IMR-90 (cell line): ENCODE measurements at regions not wholly inside any gene's neighbourhood (a gene's known extent, or its start where the extent isn't known, plus 50 kb on each side); places are given as distances from the start of the nearest gene placed in this dataset.

Source experiments
- ATAC-seq: fragments of 200-7000 bp; cut with Tn5 transposase; 2 replicates; pipeline ENCODE4 v1.9.1; 2020; ENCODE audit warnings: low read depth, mild to moderate bottlenecking, moderate library complexity
- BruUV-seq: library from RNA; stranded (reverse); fragments of 400-500 nt; replicated peaks from 2 replicates; lab custom pipeline; 2021; lab: Mats Ljungman, UMichigan
- CTCF ChIA-PET: fragments of 300-600 bp; formaldehyde crosslinking; extraction: SDS; loops from one replicate; lab custom pipeline; 2021; ENCODE audit warnings: antibody characterized with exemption; lab: Yijun Ruan, JAX
- POLR2A ChIA-PET: fragments of 300-600 bp; sonication (Branson Sonifier 250); formaldehyde crosslinking; loops from one replicate; lab custom pipeline; 2022; ENCODE audit warnings: antibody characterized with exemption; ENCODE audit not compliant: unreplicated experiment; lab: Charles Lee
- DNase-seq: peaks from one replicate; pipeline ENCODE4 v3.0.0; 2013
- H2AFZ ChIP-seq: replicated peaks from 2 replicates; pipeline ENCODE3; 2013; ENCODE audit warnings: low read length, mild to moderate bottlenecking; ENCODE audit not compliant: poor library complexity
- H2AK5ac ChIP-seq: 2 replicates; pipeline ENCODE4 v1.6.1; 2013; ENCODE audit warnings: low read depth, low read length, inconsistent platforms
- H2AK9ac ChIP-seq: replicated peaks from 2 replicates; pipeline ENCODE3; 2013; ENCODE audit warnings: mild to moderate bottlenecking, low read depth, low read length, moderate library complexity; ENCODE audit not compliant: poor library complexity
- H2BK120ac ChIP-seq: 2 replicates; pipeline ENCODE4 v1.6.1; 2013; ENCODE audit warnings: low read depth, low read length, inconsistent platforms
- H2BK15ac ChIP-seq: 3 replicates; pipeline ENCODE4 v1.6.1; 2013; ENCODE audit warnings: low read depth, low read length, inconsistent platforms
- H2BK20ac ChIP-seq: 2 replicates; pipeline ENCODE4 v1.6.1; 2013; ENCODE audit warnings: low read depth, mild to moderate bottlenecking, inconsistent platforms, low read length, moderate library complexity
- H2BK5ac ChIP-seq: 2 replicates; pipeline ENCODE4 v1.6.1; 2013; ENCODE audit warnings: mild to moderate bottlenecking, low read depth, low read length, inconsistent platforms; ENCODE audit not compliant: poor library complexity, severe bottlenecking
- H3K14ac ChIP-seq: replicated peaks from 2 replicates; pipeline ENCODE4 v1.6.1; 2013; ENCODE audit warnings: low read depth, low read length, inconsistent platforms
- H3K18ac ChIP-seq: 2 replicates; pipeline ENCODE4 v1.6.1; 2013; ENCODE audit warnings: low read depth, low read length, control low read depth
- H3K23ac ChIP-seq: 2 replicates; pipeline ENCODE4 v1.6.1; 2013; ENCODE audit warnings: low read depth, low read length, inconsistent platforms
- H3K27ac ChIP-seq: 2 replicates; pipeline ENCODE4 v1.5.1; 2013; ENCODE audit warnings: mild to moderate bottlenecking, control low read depth, low read length; ENCODE audit not compliant: insufficient read depth
- H3K27me3 ChIP-seq: 2 replicates; pipeline ENCODE4 v1.6.1; 2013; ENCODE audit warnings: low read length; ENCODE audit not compliant: control insufficient read depth, insufficient read depth
- H3K36me3 ChIP-seq: 2 replicates; pipeline ENCODE4 v1.6.1; 2013; ENCODE audit warnings: low read length, mixed read lengths; ENCODE audit not compliant: control insufficient read depth, insufficient read depth
- H3K4ac ChIP-seq: 2 replicates; pipeline ENCODE4 v1.6.1; 2013; ENCODE audit warnings: low read depth, low read length, inconsistent platforms
- H3K4me1 ChIP-seq: 2 replicates; pipeline ENCODE4 v1.6.1; 2013; ENCODE audit warnings: low read length, mixed read lengths; ENCODE audit not compliant: control insufficient read depth, insufficient read depth
- H3K4me2 ChIP-seq: 2 replicates; pipeline ENCODE4 v1.6.1; 2013; ENCODE audit warnings: low read depth, mild to moderate bottlenecking, control low read depth, low read length, moderate library complexity
- H3K4me3 ChIP-seq: 2 replicates; pipeline ENCODE4 v1.5.1; 2013; ENCODE audit warnings: low read depth, mild to moderate bottlenecking, control low read depth, low read length, moderate library complexity; ENCODE audit not compliant: insufficient read depth
- H3K56ac ChIP-seq: 2 replicates; pipeline ENCODE4 v1.6.1; 2013; ENCODE audit warnings: low read length, inconsistent platforms; ENCODE audit not compliant: insufficient read depth; ENCODE audit errors: extremely low read depth
- H3K79me1 ChIP-seq, 2 experiments: 2 replicates each; pipeline ENCODE4 v1.6.1; 2013; ENCODE audit warnings: low read length in 2 of 2, inconsistent platforms in 1 of 2, low read depth in 1 of 2
- H3K9ac ChIP-seq: 2 replicates; pipeline ENCODE4 v1.6.1; 2013; ENCODE audit warnings: low read depth, low read length, control low read depth
- H3K9me1 ChIP-seq: 2 replicates; pipeline ENCODE4 v1.6.1; 2013; ENCODE audit warnings: low read length, inconsistent platforms; ENCODE audit not compliant: insufficient read depth
- H3K9me3 ChIP-seq: 2 replicates; pipeline ENCODE4 v1.6.1; 2013; ENCODE audit warnings: low read length; ENCODE audit not compliant: control insufficient read depth, insufficient read depth
- H4K20me1 ChIP-seq: 2 replicates; pipeline ENCODE4 v1.6.1; 2013; ENCODE audit warnings: low read length, inconsistent platforms; ENCODE audit not compliant: insufficient read depth
- H4K5ac ChIP-seq: 2 replicates; pipeline ENCODE4 v1.6.1; 2013; ENCODE audit warnings: mild to moderate bottlenecking, low read depth, low read length, control low read depth
- H4K8ac ChIP-seq, 2 experiments: 2 replicates each; pipeline ENCODE4 v1.6.1; 2013; ENCODE audit warnings: low read depth in 2 of 2, low read length in 2 of 2, control low read depth in 1 of 2, inconsistent platforms in 1 of 2
- H4K91ac ChIP-seq: 2 replicates; pipeline ENCODE4 v1.6.1; 2013; ENCODE audit warnings: low read depth, low read length, inconsistent platforms; ENCODE audit not compliant: insufficient read depth
- FOS ChIP-seq: fragments of 150-350 bp; IDR thresholded peaks from 2 replicates; pipeline ENCODE4 v1.6.1; 2016; ENCODE audit warnings: low read depth, low read length
- MAFK ChIP-seq: IDR thresholded peaks from 2 replicates; pipeline ENCODE4 v1.6.1; 2012; ENCODE audit warnings: low read depth, low read length, improper control_type of control experiment
- WGBS, 2 experiments: methylation state at CpG; one replicate each; pipeline versions ENCODE4 v1.1.5 to v1.1.7; 2013; ENCODE audit warnings: missing lambda C conversion rate in 2 of 2; ENCODE audit not compliant: insufficient read length in 1 of 2; ENCODE audit errors: extremely low coverage in 2 of 2; 5-methylcytosine and 5-hydroxymethylcytosine counted together
- dilution Hi-C: fragments of 300-500 bp; cut with HindIII; formaldehyde crosslinking; loops from one replicate; pipeline ENCODE4 v1.14.3; 2018; ENCODE audit warnings: low sequenced_read_pairs; ENCODE audit not compliant: unreplicated experiment
- in situ Hi-C: fragments of 300-500 bp; cut with MboI; formaldehyde crosslinking; loops from 3 replicates; pipeline ENCODE4 v1.14.3; 2019; ENCODE audit warnings: low sequenced_read_pairs, inconsistent platforms, mixed read lengths
- intact Hi-C: fragments of 100-400 bp; cut with micrococcal nuclease; formaldehyde crosslinking; loops from 2 replicates; pipeline ENCODE4 v1.10.0; 2022

DNA sequence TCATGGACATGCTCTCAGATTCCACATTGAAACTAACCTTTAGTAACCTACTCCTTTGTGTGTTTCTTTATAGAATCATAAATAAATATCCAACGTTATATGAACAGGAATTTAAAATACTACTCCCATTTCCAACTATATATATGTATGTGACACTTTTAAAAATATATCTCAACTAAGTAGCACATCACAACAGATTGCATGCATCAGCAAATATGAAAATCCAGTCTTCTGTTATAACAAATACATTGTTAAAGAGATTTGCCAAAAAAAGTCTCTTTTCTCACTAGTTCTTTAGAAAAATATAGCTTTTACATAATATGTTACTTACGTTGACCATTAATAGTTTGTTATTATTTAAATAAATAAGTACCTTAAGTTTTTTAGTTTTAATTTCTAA, 1608.6 kb upstream of the RAG2 start:
- dilution Hi-C loops, result no loop called here
- CTCF ChIA-PET, result interaction anchor here (0.6 kb wide), 1 partner anchor 49 kb away, joined by 4 read pairs; no protein-coding TSS in a partner anchor
- H2BK120ac ChIP-seq, result no peak overlapping the region

More for the DNA sequence above, 1608.6 kb upstream of the RAG2 start:
- ATAC-seq (no peak), DNase-seq (no peak)
- no CpG with 5 or more reads among the region's 2 CpGs for WGBS, 2 experiments
- Histone ChIP-seq H3K4me1 (no peaks in the 10 kb centered on the region), H3K36me3 (no peaks in the 10 kb centered on the region), H4K91ac (no peak overlapping the region), H2AK5ac (no peak overlapping the region), H3K14ac (no peak overlapping the region), H2AK9ac (no peak overlapping the region), H4K8ac (no peak overlapping the region), H3K27me3 (no peaks in the 10 kb centered on the region), H3K4me3 (no peak overlapping the region), H3K9me1 (no peaks in the 10 kb centered on the region), H3K9ac (no peak overlapping the region), H4K20me1 (no peaks in the 10 kb centered on the region), H3K79me1 (no peaks in the 10 kb centered on the region), H3K27ac (no peak overlapping the region), H2AFZ (no peak overlapping the region), H3K4ac (no peak overlapping the region), H4K5ac (no peak overlapping the region), H2BK20ac (no peak overlapping the region), H2BK5ac (no peak overlapping the region), H3K9me3 (no peaks in the 10 kb centered on the region), H3K23ac (no peak overlapping the region), H2BK15ac (no peak overlapping the region), H3K4me2 (no peak overlapping the region), H3K18ac (no peak overlapping the region), H3K56ac (no peak overlapping the region)
- POLR2A ChIA-PET, result no interaction called here
- BruUV-seq, result no TSS peak
- intact Hi-C loops (no loop called here), in situ Hi-C loops (no loop called here)
- TF ChIP-seq FOS, result no peak
- TF ChIP-seq MAFK, result peak; percentile 58; the same call in 1 of the 2 replicates
